CD1c-positive myeloid dendritic cell (primary cell): ENCODE measurements at regions not wholly inside any gene's neighbourhood (a gene's known extent, or its start where the extent isn't known, plus 50 kb on each side); places are given as distances from the start of the nearest gene placed in this dataset.
"Not testable (repeated sequence)": the region's sequence is repeated elsewhere in the genome, so short reads cannot be mapped to it uniquely, and the experiment has no call there.

Experiments used
- DNase-seq: peaks from one replicate; pipeline ENCODE4 v3.0.0-alpha.2; 2016; ENCODE audit errors: extremely low spot score

GRCh38 chr12:86601550-86602308 lies 345.5 kb upstream of the MGAT4C start:
- DNase-seq, result no peak

DNA sequence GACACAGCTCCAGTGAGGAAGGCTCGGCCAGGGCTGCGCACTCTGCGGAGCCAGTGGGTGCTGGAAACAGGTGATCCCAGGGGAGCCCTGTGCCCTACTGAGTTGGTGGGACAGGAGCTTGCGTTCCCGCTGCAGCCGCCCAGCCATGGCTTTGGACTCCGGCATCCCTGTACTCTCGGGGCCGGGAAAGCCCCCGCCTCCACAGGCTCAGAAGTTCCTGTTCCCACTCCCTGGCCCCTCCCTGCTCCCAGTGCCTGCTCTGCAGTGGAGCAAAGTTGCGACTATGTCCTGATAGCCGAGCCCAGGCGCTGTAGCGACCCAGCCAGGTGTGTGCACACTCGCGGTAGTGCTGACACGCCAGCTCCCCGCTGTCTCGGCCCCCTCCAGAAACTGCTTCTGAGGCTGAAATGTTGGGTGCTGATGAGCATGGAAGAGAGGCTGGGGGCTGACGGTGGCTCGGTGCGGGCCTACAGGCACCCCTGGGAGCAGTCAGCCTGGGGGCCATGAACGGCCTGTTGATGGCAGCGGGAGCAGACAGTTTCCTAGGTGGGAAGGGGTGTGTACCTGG lies 344.6 kb upstream of the MGAT4C start:
- no peak for DNase-seq

GRCh38 chr12:86597431-86597830 lies 341.2 kb upstream of the MGAT4C start:
- DNase-seq, result no peak

GRCh38 chr12:86590296-86590695 lies 334.1 kb upstream of the MGAT4C start:
- no peak for DNase-seq

DNA sequence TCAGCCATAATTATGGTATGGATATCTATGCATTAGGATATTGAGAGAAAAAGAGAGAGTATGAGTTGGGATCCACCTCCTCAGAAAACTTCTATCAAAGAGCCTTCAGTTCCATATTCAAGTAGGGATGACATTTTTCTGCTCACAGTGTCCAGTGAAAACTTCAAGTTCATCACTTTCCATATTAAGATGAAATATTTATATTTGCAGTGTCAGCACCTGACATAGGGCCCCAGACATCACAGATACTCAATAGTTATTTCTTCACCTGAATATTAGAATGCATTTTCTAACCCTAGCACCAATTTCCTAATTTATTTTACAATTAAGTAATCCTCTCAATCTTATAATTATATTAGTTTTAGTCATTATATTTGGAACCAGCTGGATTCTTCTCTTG lies 318.0 kb upstream of the MGAT4C start:
- no peak for DNase-seq

DNA sequence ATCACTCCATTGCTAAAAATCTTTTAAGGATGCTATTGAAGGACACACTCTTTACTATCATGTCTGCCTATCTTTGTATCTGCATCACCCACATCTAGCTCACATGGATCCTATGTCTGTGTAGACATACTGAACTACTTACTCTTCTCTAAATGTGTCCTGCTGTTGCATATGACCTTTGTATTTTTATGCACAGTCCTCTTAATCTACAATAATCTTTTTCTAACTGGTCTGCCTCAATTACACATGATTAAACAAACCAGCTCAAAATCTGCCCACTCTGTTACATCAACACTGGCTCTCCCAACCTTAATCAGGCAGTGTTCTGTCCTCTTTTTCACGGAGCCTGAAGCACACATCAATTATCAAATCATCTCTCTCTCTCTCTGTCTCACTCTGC lies 316.3 kb upstream of the MGAT4C start:
- DNase-seq, result no peak

DNA sequence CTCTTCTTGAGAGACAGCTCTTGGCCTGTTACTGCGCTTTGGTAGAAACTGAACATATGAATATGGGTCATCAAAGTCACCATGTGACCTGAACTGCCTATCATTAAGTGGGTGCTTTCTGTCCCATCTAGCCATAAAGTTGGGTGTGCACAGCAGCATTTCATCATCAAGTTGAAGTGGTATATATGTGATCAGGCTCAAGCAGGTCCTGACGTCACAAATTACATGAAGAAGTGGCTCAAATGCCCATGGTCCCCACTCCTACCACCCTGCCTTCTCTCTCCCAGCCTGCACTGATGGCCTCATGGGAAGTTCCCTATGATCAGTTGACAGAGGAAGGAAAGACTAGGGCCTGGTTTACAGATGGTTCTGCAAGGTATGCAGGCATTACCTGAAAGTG lies 308.8 kb upstream of the MGAT4C start:
- no peak for DNase-seq

DNA sequence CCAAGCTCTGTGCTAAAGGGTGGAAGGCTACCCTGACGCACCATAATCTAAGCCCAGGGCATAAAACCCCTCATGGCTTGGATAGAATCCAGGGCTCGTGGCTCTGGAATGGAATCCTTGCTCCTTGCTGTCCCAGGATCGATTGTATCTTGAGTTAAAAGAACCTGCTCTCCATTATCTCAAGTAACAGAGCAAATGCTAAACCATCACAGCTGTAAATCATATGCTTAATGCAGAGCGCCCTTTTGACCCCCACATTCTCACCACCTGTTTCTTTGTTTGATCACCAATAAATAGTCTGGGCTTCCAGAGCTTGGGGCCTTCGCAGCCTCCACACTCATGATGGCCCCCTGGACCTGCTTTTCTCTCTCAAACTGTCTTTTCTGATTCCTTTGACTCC lies 299.3 kb upstream of the MGAT4C start:
- DNase-seq, result not testable (repeated sequence)

DNA sequence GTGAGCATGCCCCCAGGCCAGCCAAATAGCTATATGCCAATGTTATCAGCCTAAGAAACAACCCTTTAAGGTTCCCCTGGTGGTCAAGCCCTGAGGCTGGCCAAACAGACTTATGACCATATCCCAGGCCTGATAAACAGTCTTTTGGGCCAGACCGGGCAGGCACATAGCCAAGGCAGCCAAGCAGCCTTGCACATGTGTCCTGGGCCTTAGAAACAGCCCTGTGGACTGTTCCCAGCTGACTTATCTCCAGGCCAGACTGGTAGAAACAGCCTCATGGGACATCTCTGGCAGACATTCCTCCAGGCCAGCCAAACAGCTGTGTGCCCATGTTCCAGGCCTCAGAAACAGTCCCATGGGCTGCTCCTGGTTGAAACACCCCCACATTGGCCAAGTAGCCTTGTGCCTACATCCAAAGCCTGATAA lies 295.0 kb upstream of the MGAT4C start:
- DNase-seq, result no peak

DNA sequence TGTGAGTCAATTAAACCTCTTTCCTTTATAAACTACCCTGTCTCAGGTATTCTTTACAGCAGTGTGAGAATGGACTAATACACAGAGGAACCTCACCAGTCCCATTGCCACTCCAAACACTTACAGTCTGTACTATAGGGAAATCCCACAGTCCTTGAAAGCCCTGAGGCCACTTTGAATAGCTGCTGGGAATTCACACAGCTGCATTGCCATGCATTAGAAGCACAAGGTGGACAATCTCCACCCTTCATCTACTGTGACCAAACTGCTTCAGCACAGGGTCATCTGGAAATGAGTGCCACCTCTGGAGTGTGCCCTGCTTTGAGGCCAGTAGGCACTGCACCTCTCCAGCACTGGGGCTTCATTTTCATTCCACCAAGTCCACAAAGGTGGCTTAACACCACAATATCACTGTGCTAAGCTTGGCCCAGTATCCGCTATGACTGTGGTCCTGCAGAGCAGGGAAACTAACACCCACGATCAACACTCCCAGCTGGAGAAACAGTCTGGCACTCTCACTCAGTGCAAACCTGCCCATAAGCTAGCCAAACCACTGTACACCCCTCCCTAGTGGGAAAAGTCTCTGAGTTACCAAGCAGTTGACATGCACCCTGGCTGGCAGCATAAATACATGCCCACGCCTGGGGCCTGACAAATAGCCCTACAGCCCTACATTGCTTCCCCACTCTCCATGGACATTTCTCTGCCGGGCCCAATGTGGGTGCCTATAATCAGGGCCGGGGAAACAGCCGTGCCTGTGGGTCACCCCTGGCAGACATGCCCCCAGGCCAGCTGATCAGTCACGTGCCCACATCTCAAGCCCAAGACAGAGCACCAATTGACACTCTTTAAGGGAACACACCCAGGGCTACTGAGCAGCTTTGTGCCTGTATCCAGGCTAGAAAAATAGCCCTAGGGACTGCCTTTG lies 294.3 kb upstream of the MGAT4C start:
- DNase-seq, result no peak

DNA sequence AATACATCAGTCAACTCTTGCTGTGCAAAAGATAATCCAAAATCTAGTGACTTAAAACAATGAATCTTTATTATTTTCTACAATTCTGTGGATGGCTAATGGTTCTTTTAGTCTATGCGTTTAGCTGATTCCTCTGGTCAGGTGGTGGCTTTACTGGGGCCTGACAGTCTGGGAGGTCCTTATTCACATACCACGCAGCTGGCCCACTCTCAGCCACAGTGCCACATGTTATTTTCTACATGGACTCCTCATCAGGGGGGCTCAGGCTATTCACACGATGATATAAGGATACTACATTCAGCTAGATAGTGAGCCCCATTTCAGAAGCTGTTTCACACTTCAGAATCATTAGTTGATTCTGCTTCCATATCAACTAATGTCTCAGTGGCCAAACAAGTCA lies 287.5 kb upstream of the MGAT4C start:
- no peak for DNase-seq

DNA sequence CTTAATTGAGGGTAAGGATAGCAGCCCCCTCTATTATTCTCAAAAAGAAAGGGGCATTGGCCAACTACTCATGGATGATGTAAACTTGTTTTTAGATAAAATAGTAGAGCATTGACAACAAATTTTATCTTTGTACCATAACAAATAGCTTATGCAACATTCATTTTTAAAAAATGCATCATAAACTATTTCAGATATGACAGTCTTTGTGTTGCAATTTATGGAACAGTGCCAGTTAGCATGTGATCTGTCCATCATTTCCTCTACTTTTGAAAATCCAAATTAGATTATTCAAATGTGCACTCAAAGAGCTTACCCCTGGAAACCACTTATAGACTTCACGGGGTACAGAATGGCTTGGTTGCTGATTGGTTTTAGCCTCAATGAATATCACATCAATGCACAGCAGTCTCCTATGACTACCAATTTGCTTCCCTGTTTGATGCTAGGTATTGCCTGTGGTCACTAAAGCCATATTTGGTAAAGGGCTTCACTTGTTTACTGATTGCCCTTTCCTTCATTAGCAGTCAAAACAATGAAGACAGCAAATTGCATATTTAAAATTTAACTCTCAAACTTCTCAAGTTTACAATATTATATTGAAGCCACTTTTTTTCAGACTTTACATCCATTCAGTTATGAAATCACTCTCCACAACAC lies 274.9 kb upstream of the MGAT4C start:
- no peak for DNase-seq

DNA sequence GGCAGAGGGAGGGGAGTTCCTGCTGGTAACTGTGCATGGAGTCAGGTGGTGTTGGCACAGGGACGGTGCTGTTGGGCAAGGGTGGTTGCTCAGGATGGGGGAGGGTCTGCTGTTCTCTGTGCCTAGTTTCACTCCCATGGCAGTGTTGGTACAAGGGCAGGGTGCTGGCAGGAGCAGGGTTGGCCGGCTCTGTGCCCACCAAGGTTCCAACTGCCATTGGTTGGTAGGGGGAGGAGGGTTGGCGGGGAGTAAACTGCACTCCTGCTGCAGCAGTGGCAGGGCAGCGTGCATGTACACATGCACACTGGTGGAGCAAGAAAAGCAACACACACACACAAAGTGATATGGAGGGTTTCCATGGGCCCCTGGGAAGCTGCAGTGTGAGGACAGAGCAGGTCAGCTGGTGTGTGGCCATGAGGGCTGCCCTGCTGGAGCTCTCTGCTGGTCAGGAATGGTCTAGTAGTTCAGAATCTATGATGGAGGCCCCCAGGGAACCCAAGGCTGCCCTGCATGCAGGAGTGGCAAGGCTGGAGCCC lies 269.9 kb upstream of the MGAT4C start:
- DNase-seq, result no peak

DNA sequence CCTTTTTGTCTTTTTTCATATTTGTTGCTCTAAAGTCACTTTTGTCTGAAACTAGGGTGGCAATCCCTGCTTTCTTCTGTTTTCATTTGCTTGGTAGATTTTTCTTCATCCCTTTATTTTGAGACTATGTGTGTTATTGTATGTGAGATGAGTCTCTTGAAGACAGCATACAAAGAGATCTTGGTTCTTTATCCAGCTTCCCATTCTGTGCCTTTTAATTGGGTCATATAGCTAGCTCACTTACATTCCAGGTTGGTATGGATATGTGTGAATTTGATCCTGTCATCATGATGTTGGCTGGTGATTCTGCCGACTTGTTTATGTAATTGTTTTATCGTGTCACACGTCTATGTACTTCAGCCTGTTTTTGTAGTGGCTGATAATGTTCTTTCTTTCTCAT lies 267.7 kb upstream of the MGAT4C start:
- DNase-seq, result no peak

DNA sequence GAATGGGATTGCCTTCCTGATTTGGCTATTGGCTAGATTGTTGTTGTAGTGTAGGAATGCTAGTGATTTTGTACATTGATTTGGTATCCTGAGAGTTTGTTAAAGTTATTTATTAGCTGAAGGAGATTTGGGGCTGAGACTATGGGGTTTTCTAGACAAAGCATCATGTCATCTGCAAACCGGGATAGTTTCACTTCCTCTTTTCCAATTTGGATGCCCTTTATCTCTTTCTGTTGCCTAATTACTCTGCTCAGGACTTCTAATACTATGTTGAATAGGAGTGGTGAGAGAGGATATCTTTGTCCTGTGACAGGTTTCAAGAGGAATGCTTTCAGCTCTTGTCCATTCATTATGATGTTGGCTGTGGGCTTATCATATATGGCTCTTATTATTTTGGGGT lies 265.7 kb upstream of the MGAT4C start:
- DNase-seq, result no peak

DNA sequence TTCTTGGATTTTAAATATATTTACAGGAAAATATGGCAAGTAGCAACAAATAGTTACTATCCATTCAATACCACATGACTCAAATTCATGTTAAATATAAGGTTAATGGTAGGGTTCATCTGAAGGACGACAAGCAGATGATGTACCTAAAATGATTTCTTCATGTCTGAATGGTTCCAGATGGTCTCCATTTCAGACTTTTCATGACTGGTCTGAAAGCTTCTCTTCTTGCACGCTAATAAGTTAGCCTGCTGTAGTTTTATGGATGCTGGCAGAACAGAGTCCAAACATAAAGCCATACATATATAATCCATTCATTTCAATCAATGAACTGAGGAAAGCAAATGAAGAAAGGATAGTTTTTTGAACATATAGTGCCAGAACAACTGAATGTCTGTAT lies 257.0 kb upstream of the MGAT4C start:
- no peak for DNase-seq

- DNase-seq, result no peak
Observed at GRCh38 chr12:86496595-86496994, 240.4 kb upstream of the MGAT4C start.

- no peak for DNase-seq
Observed at GRCh38 chr12:86484473-86484872, 228.3 kb upstream of the MGAT4C start.

DNA sequence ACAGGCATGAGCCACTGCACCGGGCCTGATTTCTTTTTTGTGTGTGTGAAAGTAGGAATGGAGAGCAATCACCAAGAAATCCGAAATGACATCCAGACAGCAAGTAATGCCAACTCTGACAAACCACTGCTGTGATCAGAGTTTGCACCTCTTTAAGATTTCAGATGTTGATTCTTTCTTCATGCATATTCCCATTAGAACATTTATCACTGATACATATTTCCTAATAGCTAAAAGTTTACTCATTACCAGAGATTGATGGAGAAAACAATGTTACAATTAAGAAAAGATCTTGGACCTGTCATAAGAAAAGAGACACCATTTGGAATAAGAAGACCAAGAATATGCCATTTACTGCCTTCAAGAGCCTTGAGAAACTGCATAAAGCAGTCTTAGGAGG lies 217.0 kb upstream of the MGAT4C start:
- DNase-seq, result no peak

- DNase-seq, result no peak
Observed at GRCh38 chr12:86456776-86457175, 200.6 kb upstream of the MGAT4C start.

DNA sequence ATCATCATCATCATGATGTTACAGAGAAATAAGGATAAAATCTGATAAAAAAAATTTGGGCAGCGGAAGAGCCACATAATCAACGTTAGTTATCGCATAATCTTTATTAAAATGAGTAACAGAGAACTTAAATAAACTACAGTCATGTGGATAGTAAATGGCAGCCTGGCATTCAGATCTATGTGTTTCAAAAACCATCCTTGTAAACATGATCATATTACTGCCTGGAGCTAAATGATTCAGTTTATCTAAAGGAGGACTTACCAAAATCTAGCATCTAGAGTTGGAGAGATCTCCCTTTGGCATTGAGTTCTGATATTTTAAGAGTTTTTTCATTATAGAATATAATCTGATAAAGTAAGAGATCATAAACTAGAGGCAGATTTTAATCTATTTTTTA lies 200.1 kb upstream of the MGAT4C start:
- no peak for DNase-seq

DNA sequence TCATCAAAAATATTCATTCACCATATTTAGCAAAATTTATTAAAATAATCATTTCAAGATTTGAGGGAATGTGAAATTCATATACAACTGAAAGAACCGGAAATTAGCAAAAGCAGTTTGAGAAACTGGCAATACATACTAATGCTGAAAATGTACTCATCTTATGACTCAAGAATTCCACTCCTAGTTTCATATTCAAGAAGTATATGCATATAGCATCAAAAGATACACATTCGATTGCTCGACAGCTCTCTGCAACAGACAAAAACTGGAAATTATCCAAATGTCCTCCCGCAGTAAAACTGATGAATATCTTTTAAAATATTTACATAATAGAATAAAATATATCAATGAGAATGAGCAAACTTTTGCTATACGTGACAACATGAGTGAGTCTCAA lies 189.2 kb upstream of the MGAT4C start:
- DNase-seq, result no peak
